ENCODE measurements at regions not wholly inside any gene's neighbourhood (a gene's known extent, or its start where the extent isn't known, plus 50 kb on each side); places are given as distances from the start of the nearest gene placed in this dataset.

- TF ChIP-seq, protein P1, sequence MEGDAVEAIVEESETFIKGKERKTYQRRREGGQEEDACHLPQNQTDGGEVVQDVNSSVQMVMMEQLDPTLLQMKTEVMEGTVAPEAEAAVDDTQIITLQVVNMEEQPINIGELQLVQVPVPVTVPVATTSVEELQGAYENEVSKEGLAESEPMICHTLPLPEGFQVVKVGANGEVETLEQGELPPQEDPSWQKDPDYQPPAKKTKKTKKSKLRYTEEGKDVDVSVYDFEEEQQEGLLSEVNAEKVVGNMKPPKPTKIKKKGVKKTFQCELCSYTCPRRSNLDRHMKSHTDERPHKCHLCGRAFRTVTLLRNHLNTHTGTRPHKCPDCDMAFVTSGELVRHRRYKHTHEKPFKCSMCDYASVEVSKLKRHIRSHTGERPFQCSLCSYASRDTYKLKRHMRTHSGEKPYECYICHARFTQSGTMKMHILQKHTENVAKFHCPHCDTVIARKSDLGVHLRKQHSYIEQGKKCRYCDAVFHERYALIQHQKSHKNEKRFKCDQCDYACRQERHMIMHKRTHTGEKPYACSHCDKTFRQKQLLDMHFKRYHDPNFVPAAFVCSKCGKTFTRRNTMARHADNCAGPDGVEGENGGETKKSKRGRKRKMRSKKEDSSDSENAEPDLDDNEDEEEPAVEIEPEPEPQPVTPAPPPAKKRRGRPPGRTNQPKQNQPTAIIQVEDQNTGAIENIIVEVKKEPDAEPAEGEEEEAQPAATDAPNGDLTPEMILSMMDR (IDR thresholded peaks at IDR 0.05) = no peak
- no peak for TF ChIP-seq POLR2A (IDR thresholded peaks at IDR 0.05)
These were observed 631.5 kb upstream of the KLHL29 start for GRCh38 chr2:22753476-22753875.

Data from ovary (tissue), 3 donors.